Heart left ventricle (tissue), 13 donors: ENCODE measurements at regions not wholly inside any gene's neighbourhood (a gene's known extent, or its start where the extent isn't known, plus 50 kb on each side); places are given as distances from the start of the nearest gene placed in this dataset.

Source experiments
- POLR2A ChIP-seq, 2 donors: fragments of 450-650 bp; IDR thresholded peaks; one replicate each; pipeline ENCODE4 v1.6.1; 2017; ENCODE audit warnings: antibody characterized with exemption in 2 of 2, mild to moderate bottlenecking in 2 of 2, moderate library complexity in 2 of 2
- TF ChIP-seq, protein P1 (sequence below), 12 donors: fragments of 200-600 bp; sonication (generic) in 4 of 12; IDR thresholded peaks; one replicate each; pipeline versions ENCODE4 v1.5.0 to v1.8.0; 2018 to 2022; ENCODE audit warnings: antibody characterized with exemption in 12 of 12, mild to moderate bottlenecking in 5 of 12
- donor health status: ischemic (EF 13 %, LVEDD 7.1; RV severe dilation, severe dysfunction).
- donor health status: DM: no; HTN: yes; CAD: no.
- donor health status: DM: no; HTN: no; CAD: no.
- donor health status: ischemic (EF 25% LVEDD 6.9; RV normal size, moderate dysfunction).
- donor health status: ischemic (EF 25% LVEDD 5.7; RV mildly dilated, moderate dysfunction).
- donor health status: ischemic (EF 35%, LVEDD 5.7; RV mildly dilated, moderate dysfunction).
- donor health status: nonischemic (EF 11% LVEDD 7.7; RV severe dilation, severe dysfunction).
- donor health status: DM: yes; HTN: yes; CAD: no.
- donor health status: PGD.
- donor health status: ischemic (EF 29% LVEDD 5.4; RV normal size, mild dysfunction).
- donor health status: nonischemic (EF 23%, LVEDD 6.1; RV moderate dilation, normal function).

DNA sequence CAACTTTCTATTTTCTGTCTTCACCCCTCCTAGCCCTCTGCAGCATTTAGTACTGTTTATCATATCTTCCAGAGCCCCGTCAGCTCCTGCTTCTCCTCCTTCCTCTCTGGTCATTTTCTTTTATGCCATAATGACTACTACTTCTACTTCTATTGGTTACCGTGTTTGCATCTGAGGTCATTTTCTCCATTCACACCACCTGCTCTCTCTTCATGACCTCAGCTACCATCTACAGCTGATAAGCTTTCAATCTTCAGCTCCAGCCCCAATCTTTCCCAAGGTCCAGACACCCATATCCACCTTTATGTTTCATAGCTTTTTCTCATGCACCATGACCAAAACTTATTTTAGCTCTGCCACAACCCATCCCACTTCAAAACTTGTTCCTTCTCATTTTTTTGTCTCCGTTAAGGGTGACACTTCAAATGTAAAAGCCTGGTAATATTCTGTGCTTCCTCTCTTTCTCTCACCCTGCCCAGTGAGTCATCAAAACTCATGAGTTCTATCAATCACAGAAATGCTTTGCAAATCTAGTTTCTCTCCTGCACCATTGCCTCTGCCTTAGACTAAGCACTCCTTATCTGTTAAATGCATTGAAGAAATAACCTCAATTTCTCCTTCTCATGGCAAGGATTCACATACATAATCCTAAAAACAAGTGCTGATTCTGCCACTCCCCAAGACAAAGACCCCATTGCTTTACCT, 71.3 kb upstream of the IQCM start:
- no peak for TF ChIP-seq POLR2A (IDR thresholded peaks at IDR 0.05)
- TF ChIP-seq, protein P1, sequence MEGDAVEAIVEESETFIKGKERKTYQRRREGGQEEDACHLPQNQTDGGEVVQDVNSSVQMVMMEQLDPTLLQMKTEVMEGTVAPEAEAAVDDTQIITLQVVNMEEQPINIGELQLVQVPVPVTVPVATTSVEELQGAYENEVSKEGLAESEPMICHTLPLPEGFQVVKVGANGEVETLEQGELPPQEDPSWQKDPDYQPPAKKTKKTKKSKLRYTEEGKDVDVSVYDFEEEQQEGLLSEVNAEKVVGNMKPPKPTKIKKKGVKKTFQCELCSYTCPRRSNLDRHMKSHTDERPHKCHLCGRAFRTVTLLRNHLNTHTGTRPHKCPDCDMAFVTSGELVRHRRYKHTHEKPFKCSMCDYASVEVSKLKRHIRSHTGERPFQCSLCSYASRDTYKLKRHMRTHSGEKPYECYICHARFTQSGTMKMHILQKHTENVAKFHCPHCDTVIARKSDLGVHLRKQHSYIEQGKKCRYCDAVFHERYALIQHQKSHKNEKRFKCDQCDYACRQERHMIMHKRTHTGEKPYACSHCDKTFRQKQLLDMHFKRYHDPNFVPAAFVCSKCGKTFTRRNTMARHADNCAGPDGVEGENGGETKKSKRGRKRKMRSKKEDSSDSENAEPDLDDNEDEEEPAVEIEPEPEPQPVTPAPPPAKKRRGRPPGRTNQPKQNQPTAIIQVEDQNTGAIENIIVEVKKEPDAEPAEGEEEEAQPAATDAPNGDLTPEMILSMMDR (IDR thresholded peaks at IDR 0.05), result no peak
